ENCODE measurements at regions not wholly inside any gene's neighbourhood (a gene's known extent, or its start where the extent isn't known, plus 50 kb on each side); places are given as distances from the start of the nearest gene placed in this dataset.

- ATAC-seq: no peak
- Histone ChIP-seq H3K36me3 (ENCODE audit: low read depth) (no peaks in the 10 kb centered on the region), H3K9me3 (no peaks in the 10 kb centered on the region), H3K4me3 (no peak overlapping the region), H3K4me1 (ENCODE audit: low read depth) (no peaks in the 10 kb centered on the region)
- DNase-seq: no peak
- TF ChIP-seq CTCF (IDR thresholded peaks at IDR 0.05): no peak
- intact Hi-C loops (cut with DNase I, micrococcal nuclease): no loop called here
Observed at GRCh38 chr3:18079739-18080138, 337.3 kb upstream of the TBC1D5 start.

GRCh38 chr3:18079062-18079461 is 336.6 kb upstream of the TBC1D5 start:
- Histone ChIP-seq H3K36me3 (ENCODE audit: low read depth) (no peaks in the 10 kb centered on the region), H3K4me3 (no peak overlapping the region), H3K4me1 (ENCODE audit: low read depth) (no peaks in the 10 kb centered on the region), H3K9me3 (no peaks in the 10 kb centered on the region)
- DNase-seq (no peak), ATAC-seq (no peak)
- intact Hi-C loops (cut with DNase I, micrococcal nuclease): no loop called here
- no peak for TF ChIP-seq CTCF (IDR thresholded peaks at IDR 0.05)

- DNase-seq: no peak
- intact Hi-C loops (cut with DNase I, micrococcal nuclease): no loop called here
- Histone ChIP-seq H3K36me3 (ENCODE audit: low read depth) (no peaks in the 10 kb centered on the region), H3K4me3 (no peak overlapping the region), H3K9me3 (no peaks in the 10 kb centered on the region), H3K4me1 (ENCODE audit: low read depth) (no peaks in the 10 kb centered on the region)
- no peak for ATAC-seq
- TF ChIP-seq CTCF (IDR thresholded peaks at IDR 0.05): no peak
Observed at GRCh38 chr3:18077128-18077840, 334.9 kb upstream of the TBC1D5 start.

GRCh38 chr3:18076301-18076700 is 333.9 kb upstream of the TBC1D5 start:
- no peak for DNase-seq
- Histone ChIP-seq H3K4me3 (no peak overlapping the region), H3K36me3 (ENCODE audit: low read depth) (no peaks in the 10 kb centered on the region), H3K4me1 (ENCODE audit: low read depth) (no peaks in the 10 kb centered on the region), H3K9me3 (no peaks in the 10 kb centered on the region)
- ATAC-seq: no peak
- no peak for TF ChIP-seq CTCF (IDR thresholded peaks at IDR 0.05)
- intact Hi-C loops (cut with DNase I, micrococcal nuclease): no loop called here

GRCh38 chr3:18075799-18076198 is 333.4 kb upstream of the TBC1D5 start:
- no peak for TF ChIP-seq CTCF (IDR thresholded peaks at IDR 0.05)
- Histone ChIP-seq H3K4me1 (ENCODE audit: low read depth) (no peaks in the 10 kb centered on the region), H3K36me3 (ENCODE audit: low read depth) (no peaks in the 10 kb centered on the region), H3K9me3 (no peaks in the 10 kb centered on the region), H3K4me3 (no peak overlapping the region)
- no peak for DNase-seq
- ATAC-seq: no peak
- intact Hi-C loops (cut with DNase I, micrococcal nuclease): no loop called here

- H3K9me3 ChIP-seq: no peaks in the 10 kb centered on the region
- H3K4me1 ChIP-seq (ENCODE audit: low read depth): no peaks in the 10 kb centered on the region
- DNase-seq (no peak), ATAC-seq (no peak)
- no peak for TF ChIP-seq CTCF (IDR thresholded peaks at IDR 0.05)
- H3K4me3 ChIP-seq: no peak overlapping the region
- H3K36me3 ChIP-seq (ENCODE audit: low read depth): no peaks in the 10 kb centered on the region
- intact Hi-C loops (cut with DNase I, micrococcal nuclease): no loop called here
Observed at GRCh38 chr3:18071833-18072232, 329.4 kb upstream of the TBC1D5 start.

All from mucosa of descending colon (tissue), 3 donors.